ENCODE measurements at regions not wholly inside any gene's neighbourhood (a gene's known extent, or its start where the extent isn't known, plus 50 kb on each side); places are given as distances from the start of the nearest gene placed in this dataset.
"Not testable (repeated sequence)": the region's sequence is repeated elsewhere in the genome, so short reads cannot be mapped to it uniquely, and the experiment has no call there.

GRCh38 chr7:149628361-149629149 is 130.9 kb upstream of the ZNF746 start:
- no CpG with 5 or more reads among the region's 11 CpGs for WGBS, 2 donors (ENCODE audit: extremely low coverage in 2 of 2, insufficient read length in 2 of 2, insufficient replicate concordance in 1 of 2)
- H2BK12ac ChIP-seq (ENCODE audit: low read length); H3K4me3 ChIP-seq (ENCODE audit: low read length in 2 of 2); H3K23ac ChIP-seq (ENCODE audit: low read depth, low read length, poor library complexity); H3K9me3 ChIP-seq (replicated peaks in 1 of 2; ENCODE audit: control insufficient read depth in 2 of 2, insufficient read depth in 1 of 2, low read depth in 1 of 2, low read length in 2 of 2); H3K4ac ChIP-seq (ENCODE audit: low read length); H4K8ac ChIP-seq (ENCODE audit: low read depth, low read length); H3K27ac ChIP-seq (replicated peaks; ENCODE audit: low read length); H3K36me3 ChIP-seq (replicated peaks in 1 of 2; ENCODE audit: control insufficient read depth in 2 of 2, insufficient read depth in 2 of 2, low read length in 2 of 2); H3K18ac ChIP-seq (ENCODE audit: low read length); DNase-seq (ENCODE audit: low spot score); H3K4me1 ChIP-seq (ENCODE audit: control insufficient read depth in 2 of 2, insufficient read depth in 1 of 2, low read depth in 1 of 2, low read length in 2 of 2); H3K9ac ChIP-seq (ENCODE audit: low read depth, low read length, poor library complexity); H3K4me2 ChIP-seq (ENCODE audit: insufficient read depth, low read length, poor library complexity, severe bottlenecking); H3K14ac ChIP-seq (ENCODE audit: low read length); H4K91ac ChIP-seq (ENCODE audit: low read depth, low read length, poor library complexity); H2BK15ac ChIP-seq (ENCODE audit: low read length); H2BK120ac ChIP-seq (ENCODE audit: low read depth, low read length); H2AFZ ChIP-seq (ENCODE audit: low read length); H3K79me1 ChIP-seq (ENCODE audit: low read depth, low read length); H2BK5ac ChIP-seq (ENCODE audit: low read length); H2AK5ac ChIP-seq (ENCODE audit: low read depth, low read length): not testable (repeated sequence)
- H3K27me3 ChIP-seq (ENCODE audit: control insufficient read depth in 3 of 3, insufficient read depth in 3 of 3, low read depth in 1 of 3, low read length in 3 of 3) = peaks cover 0 to 36% (median 0%) of the 10 kb centered on the region in 3 experiments

GRCh38 chr7:149627911-149628310 is 130.3 kb upstream of the ZNF746 start:
- H3K27me3 ChIP-seq (ENCODE audit: control insufficient read depth in 3 of 3, insufficient read depth in 3 of 3, low read depth in 1 of 3, low read length in 3 of 3) = peaks cover 0 to 36% (median 0%) of the 10 kb centered on the region in 3 experiments
- H3K4me2 ChIP-seq (ENCODE audit: insufficient read depth, low read length, poor library complexity, severe bottlenecking) = no peak overlapping the region

GRCh38 chr7:149626972-149627371 is 129.4 kb upstream of the ZNF746 start:
- no peaks in the 10 kb centered on the region for H3K9me3 ChIP-seq (replicated peaks in 1 of 2; ENCODE audit: control insufficient read depth in 2 of 2, insufficient read depth in 1 of 2, low read depth in 1 of 2, low read length in 2 of 2)
- no peak overlapping the region for H3K4me3 ChIP-seq (ENCODE audit: low read length in 2 of 2)
- H3K4me2 ChIP-seq (ENCODE audit: insufficient read depth, low read length, poor library complexity, severe bottlenecking) = no peak overlapping the region
- peaks cover 2 to 8% of the 10 kb centered on the region in 2 donors for H3K36me3 ChIP-seq (replicated peaks in 1 of 2; ENCODE audit: control insufficient read depth in 2 of 2, insufficient read depth in 2 of 2, low read length in 2 of 2)
- no peak overlapping the region for H3K4ac ChIP-seq (ENCODE audit: low read length)
- no peak overlapping the region for H2AFZ ChIP-seq (ENCODE audit: low read length)
- no peak overlapping the region for H3K9ac ChIP-seq (ENCODE audit: low read depth, low read length, poor library complexity)
- H2AK5ac ChIP-seq (ENCODE audit: low read depth, low read length) = no peak overlapping the region
- H3K79me1 ChIP-seq (ENCODE audit: low read depth, low read length) = peaks cover 7% of the 10 kb centered on the region
- H2BK5ac ChIP-seq (ENCODE audit: low read length) = no peak overlapping the region
- no peak overlapping the region for H3K23ac ChIP-seq (ENCODE audit: low read depth, low read length, poor library complexity)
- H2BK15ac ChIP-seq (ENCODE audit: low read length) = no peak overlapping the region
- no peak overlapping the region for H3K18ac ChIP-seq (ENCODE audit: low read length)
- no peak overlapping the region for H2BK12ac ChIP-seq (ENCODE audit: low read length)
- H4K8ac ChIP-seq (ENCODE audit: low read depth, low read length) = no peak overlapping the region
- H2BK120ac ChIP-seq (ENCODE audit: low read depth, low read length) = no peak overlapping the region
- peaks cover 6 to 11% of the 10 kb centered on the region in 2 donors for H3K4me1 ChIP-seq (ENCODE audit: control insufficient read depth in 2 of 2, insufficient read depth in 1 of 2, low read depth in 1 of 2, low read length in 2 of 2)
- no peak overlapping the region for H3K14ac ChIP-seq (ENCODE audit: low read length)
- no CpG with 5 or more reads among the region's 10 CpGs for WGBS, 2 donors (ENCODE audit: extremely low coverage in 2 of 2, insufficient read length in 2 of 2, insufficient replicate concordance in 1 of 2)
- DNase-seq (ENCODE audit: low spot score) = no peak
- peaks cover 0 to 28% (median 0%) of the 10 kb centered on the region in 3 experiments for H3K27me3 ChIP-seq (ENCODE audit: control insufficient read depth in 3 of 3, insufficient read depth in 3 of 3, low read depth in 1 of 3, low read length in 3 of 3)
- no peak overlapping the region for H3K27ac ChIP-seq (replicated peaks; ENCODE audit: low read length)
- H4K91ac ChIP-seq (ENCODE audit: low read depth, low read length, poor library complexity) = no peak overlapping the region

More at GRCh38 chr7:149627911-149628310, 130.3 kb upstream of the ZNF746 start:
- Histone ChIP-seq H2BK120ac (ENCODE audit: low read depth, low read length) (no peak overlapping the region), H3K4me1 (ENCODE audit: control insufficient read depth in 2 of 2, insufficient read depth in 1 of 2, low read depth in 1 of 2, low read length in 2 of 2) (peaks cover 4 to 9% of the 10 kb centered on the region in 2 donors), H3K36me3 (replicated peaks in 1 of 2; ENCODE audit: control insufficient read depth in 2 of 2, insufficient read depth in 2 of 2, low read length in 2 of 2) (peaks cover 0 to under 1% of the 10 kb centered on the region in 2 donors), H3K4me3 (ENCODE audit: low read length in 2 of 2) (no peak overlapping the region), H2BK15ac (ENCODE audit: low read length) (no peak overlapping the region), H2BK12ac (ENCODE audit: low read length) (no peak overlapping the region), H3K79me1 (ENCODE audit: low read depth, low read length) (peaks cover 6% of the 10 kb centered on the region), H4K8ac (ENCODE audit: low read depth, low read length) (no peak overlapping the region), H3K14ac (ENCODE audit: low read length) (no peak overlapping the region), H3K27ac (replicated peaks; ENCODE audit: low read length) (no peak overlapping the region), H3K18ac (ENCODE audit: low read length) (no peak overlapping the region), H3K9me3 (replicated peaks in 1 of 2; ENCODE audit: control insufficient read depth in 2 of 2, insufficient read depth in 1 of 2, low read depth in 1 of 2, low read length in 2 of 2) (no peaks in the 10 kb centered on the region), H2BK5ac (ENCODE audit: low read length) (no peak overlapping the region), H3K4ac (ENCODE audit: low read length) (no peak overlapping the region), H3K9ac (ENCODE audit: low read depth, low read length, poor library complexity) (no peak overlapping the region), H2AFZ (ENCODE audit: low read length) (no peak overlapping the region), H2AK5ac (ENCODE audit: low read depth, low read length) (no peak overlapping the region), H3K23ac (ENCODE audit: low read depth, low read length, poor library complexity) (no peak overlapping the region), H4K91ac (ENCODE audit: low read depth, low read length, poor library complexity) (no peak overlapping the region)
- no peak for DNase-seq (ENCODE audit: low spot score)
- WGBS, 2 donors (ENCODE audit: extremely low coverage in 2 of 2, insufficient read length in 2 of 2, insufficient replicate concordance in 1 of 2) = no CpG with 5 or more reads among the region's 3 CpGs

GRCh38 chr7:149625947-149626392 is 128.4 kb upstream of the ZNF746 start:
- no peak overlapping the region for H3K18ac ChIP-seq (ENCODE audit: low read length)
- H3K4me1 ChIP-seq (ENCODE audit: control insufficient read depth in 2 of 2, insufficient read depth in 1 of 2, low read depth in 1 of 2, low read length in 2 of 2) = peaks cover 6 to 11% of the 10 kb centered on the region in 2 donors
- no peak overlapping the region for H4K91ac ChIP-seq (ENCODE audit: low read depth, low read length, poor library complexity)
- H3K27ac ChIP-seq (replicated peaks; ENCODE audit: low read length) = no peak overlapping the region
- no peak overlapping the region for H2AK5ac ChIP-seq (ENCODE audit: low read depth, low read length)
- H4K8ac ChIP-seq (ENCODE audit: low read depth, low read length) = no peak overlapping the region
- peaks cover 2 to 18% of the 10 kb centered on the region in 2 donors for H3K36me3 ChIP-seq (replicated peaks in 1 of 2; ENCODE audit: control insufficient read depth in 2 of 2, insufficient read depth in 2 of 2, low read length in 2 of 2)
- no peak overlapping the region for H3K9ac ChIP-seq (ENCODE audit: low read depth, low read length, poor library complexity)
- no peak overlapping the region for H2BK120ac ChIP-seq (ENCODE audit: low read depth, low read length)
- H3K9me3 ChIP-seq (replicated peaks in 1 of 2; ENCODE audit: control insufficient read depth in 2 of 2, insufficient read depth in 1 of 2, low read depth in 1 of 2, low read length in 2 of 2) = no peaks in the 10 kb centered on the region
- no peak overlapping the region for H3K4me3 ChIP-seq (ENCODE audit: low read length in 2 of 2)
- H3K79me1 ChIP-seq (ENCODE audit: low read depth, low read length) = peaks cover 7% of the 10 kb centered on the region
- no peak overlapping the region for H3K4ac ChIP-seq (ENCODE audit: low read length)
- no peak overlapping the region for H3K23ac ChIP-seq (ENCODE audit: low read depth, low read length, poor library complexity)
- no peak overlapping the region for H2BK15ac ChIP-seq (ENCODE audit: low read length)
- no peak for DNase-seq (ENCODE audit: low spot score)
- no peak overlapping the region for H3K14ac ChIP-seq (ENCODE audit: low read length)
- peaks cover 0 to 21% (median 0%) of the 10 kb centered on the region in 3 experiments for H3K27me3 ChIP-seq (ENCODE audit: control insufficient read depth in 3 of 3, insufficient read depth in 3 of 3, low read depth in 1 of 3, low read length in 3 of 3)
- no peak overlapping the region for H2BK12ac ChIP-seq (ENCODE audit: low read length)
- no peak overlapping the region for H2BK5ac ChIP-seq (ENCODE audit: low read length)
- WGBS, 2 donors (ENCODE audit: extremely low coverage in 2 of 2, insufficient read length in 2 of 2, insufficient replicate concordance in 1 of 2) = no CpG with 5 or more reads among the region's 7 CpGs
- peak overlapping the region; percentile 98 for H2AFZ ChIP-seq (ENCODE audit: low read length)
- H3K4me2 ChIP-seq (ENCODE audit: insufficient read depth, low read length, poor library complexity, severe bottlenecking) = no peak overlapping the region
